ENCODE measurements at regions not wholly inside any gene's neighbourhood (a gene's known extent, or its start where the extent isn't known, plus 50 kb on each side); places are given as distances from the start of the nearest gene placed in this dataset.

- no peak overlapping the region for H3K4me2 ChIP-seq (ENCODE audit: control insufficient read depth, insufficient read depth)
- ATAC-seq, result no peak
- in situ Hi-C loops (cut with MboI) (no loop called here), intact Hi-C loops (cut with micrococcal nuclease; ENCODE audit: unreplicated experiment) (no loop called here)
- CTCF ChIA-PET, result no interaction called here
- H2AFZ ChIP-seq (ENCODE audit: control insufficient read depth, low read depth, low read length), result no peak overlapping the region
- SMC1A ChIA-PET (ENCODE audit: uncharacterized antibody, unreplicated experiment), result no interaction called here
- no peaks in the 10 kb centered on the region for H3K79me2 ChIP-seq (ENCODE audit: control insufficient read depth, insufficient read depth, low read length)
- no peaks in the 10 kb centered on the region for H4K20me1 ChIP-seq (ENCODE audit: control insufficient read depth, insufficient read depth)
- no peak overlapping the region for H3K4me3 ChIP-seq
- no peaks in the 10 kb centered on the region for H3K27me3 ChIP-seq (replicated peaks in 1 of 2; ENCODE audit: control insufficient read depth in 2 of 2, insufficient read depth in 2 of 2, low read length in 1 of 2)
- no TSS peak for BruUV-seq (replicated peaks)
- no peak for DNase-seq (ENCODE audit: low read depth, low spot score)
- no peaks in the 10 kb centered on the region for H3K36me3 ChIP-seq (ENCODE audit: control insufficient read depth in 2 of 2, insufficient read depth in 2 of 2, low read length in 1 of 2)
- no peak overlapping the region for H3K27ac ChIP-seq (ENCODE audit: control insufficient read depth, insufficient read depth)
- POLR2A ChIA-PET, result no interaction called here
- RAD21 ChIA-PET (ENCODE audit: unreplicated experiment), result no interaction called here
- no peak for FAIRE-seq
- H3K4me1 ChIP-seq (ENCODE audit: control insufficient read depth, insufficient read depth, low read length), result no peaks in the 10 kb centered on the region
- H3K9me3 ChIP-seq (replicated peaks; ENCODE audit: control insufficient read depth, insufficient read depth, low read length), result no peaks in the 10 kb centered on the region
- WGBS (ENCODE audit: insufficient coverage, insufficient replicate concordance, low lambda C conversion rate, missing lambda C conversion rate), result 5% methylated on average over 1 of the region's 1 CpG
- no peak overlapping the region for H3K9ac ChIP-seq (ENCODE audit: control insufficient read depth, insufficient read depth, low read length)
- TF ChIP-seq STAT3 (IDR thresholded peaks at IDR 0.05; ENCODE audit: low read depth, low read length) (no peak), EP300 (IDR thresholded peaks at IDR 0.05; ENCODE audit: borderline replicate concordance in 1 of 2, control insufficient read depth in 1 of 2, low read depth in 2 of 2, low read length in 2 of 2) (no peak), NR2F1 (conservative IDR thresholded peaks at IDR 0.05) (no peak), IRF4 (IDR thresholded peaks at IDR 0.05; ENCODE audit: low read depth, low read length) (no peak), RAD21 (IDR thresholded peaks at IDR 0.05; ENCODE audit: insufficient read depth, low read depth, low read length) (no peak), MXI1 (IDR thresholded peaks at IDR 0.05; ENCODE audit: low read depth, low read length) (no peak), RB1 (IDR thresholded peaks at IDR 0.05; ENCODE audit: borderline replicate concordance) (no peak), EZH2 (IDR thresholded peaks at IDR 0.05; ENCODE audit: borderline replicate concordance, control insufficient read depth, low read depth, low read length) (no peak), SREBF1 (IDR thresholded peaks at IDR 0.05; ENCODE audit: low read length) (no peak)
- TF ChIP-seq, protein P1, sequence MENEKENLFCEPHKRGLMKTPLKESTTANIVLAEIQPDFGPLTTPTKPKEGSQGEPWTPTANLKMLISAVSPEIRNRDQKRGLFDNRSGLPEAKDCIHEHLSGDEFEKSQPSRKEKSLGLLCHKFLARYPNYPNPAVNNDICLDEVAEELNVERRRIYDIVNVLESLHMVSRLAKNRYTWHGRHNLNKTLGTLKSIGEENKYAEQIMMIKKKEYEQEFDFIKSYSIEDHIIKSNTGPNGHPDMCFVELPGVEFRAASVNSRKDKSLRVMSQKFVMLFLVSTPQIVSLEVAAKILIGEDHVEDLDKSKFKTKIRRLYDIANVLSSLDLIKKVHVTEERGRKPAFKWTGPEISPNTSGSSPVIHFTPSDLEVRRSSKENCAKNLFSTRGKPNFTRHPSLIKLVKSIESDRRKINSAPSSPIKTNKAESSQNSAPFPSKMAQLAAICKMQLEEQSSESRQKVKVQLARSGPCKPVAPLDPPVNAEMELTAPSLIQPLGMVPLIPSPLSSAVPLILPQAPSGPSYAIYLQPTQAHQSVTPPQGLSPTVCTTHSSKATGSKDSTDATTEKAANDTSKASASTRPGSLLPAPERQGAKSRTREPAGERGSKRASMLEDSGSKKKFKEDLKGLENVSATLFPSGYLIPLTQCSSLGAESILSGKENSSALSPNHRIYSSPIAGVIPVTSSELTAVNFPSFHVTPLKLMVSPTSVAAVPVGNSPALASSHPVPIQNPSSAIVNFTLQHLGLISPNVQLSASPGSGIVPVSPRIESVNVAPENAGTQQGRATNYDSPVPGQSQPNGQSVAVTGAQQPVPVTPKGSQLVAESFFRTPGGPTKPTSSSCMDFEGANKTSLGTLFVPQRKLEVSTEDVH (IDR thresholded peaks at IDR 0.05; ENCODE audit: low read depth, partially characterized antibody), result no peak
- TF ChIP-seq, protein P2, sequence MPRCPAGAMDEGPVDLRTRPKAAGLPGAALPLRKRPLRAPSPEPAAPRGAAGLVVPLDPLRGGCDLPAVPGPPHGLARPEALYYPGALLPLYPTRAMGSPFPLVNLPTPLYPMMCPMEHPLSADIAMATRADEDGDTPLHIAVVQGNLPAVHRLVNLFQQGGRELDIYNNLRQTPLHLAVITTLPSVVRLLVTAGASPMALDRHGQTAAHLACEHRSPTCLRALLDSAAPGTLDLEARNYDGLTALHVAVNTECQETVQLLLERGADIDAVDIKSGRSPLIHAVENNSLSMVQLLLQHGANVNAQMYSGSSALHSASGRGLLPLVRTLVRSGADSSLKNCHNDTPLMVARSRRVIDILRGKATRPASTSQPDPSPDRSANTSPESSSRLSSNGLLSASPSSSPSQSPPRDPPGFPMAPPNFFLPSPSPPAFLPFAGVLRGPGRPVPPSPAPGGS (IDR thresholded peaks at IDR 0.05; ENCODE audit: borderline replicate concordance, insufficient read depth, low read depth, low read length, poor library complexity, severe bottlenecking), result no peak
- TF ChIP-seq, protein P3, sequence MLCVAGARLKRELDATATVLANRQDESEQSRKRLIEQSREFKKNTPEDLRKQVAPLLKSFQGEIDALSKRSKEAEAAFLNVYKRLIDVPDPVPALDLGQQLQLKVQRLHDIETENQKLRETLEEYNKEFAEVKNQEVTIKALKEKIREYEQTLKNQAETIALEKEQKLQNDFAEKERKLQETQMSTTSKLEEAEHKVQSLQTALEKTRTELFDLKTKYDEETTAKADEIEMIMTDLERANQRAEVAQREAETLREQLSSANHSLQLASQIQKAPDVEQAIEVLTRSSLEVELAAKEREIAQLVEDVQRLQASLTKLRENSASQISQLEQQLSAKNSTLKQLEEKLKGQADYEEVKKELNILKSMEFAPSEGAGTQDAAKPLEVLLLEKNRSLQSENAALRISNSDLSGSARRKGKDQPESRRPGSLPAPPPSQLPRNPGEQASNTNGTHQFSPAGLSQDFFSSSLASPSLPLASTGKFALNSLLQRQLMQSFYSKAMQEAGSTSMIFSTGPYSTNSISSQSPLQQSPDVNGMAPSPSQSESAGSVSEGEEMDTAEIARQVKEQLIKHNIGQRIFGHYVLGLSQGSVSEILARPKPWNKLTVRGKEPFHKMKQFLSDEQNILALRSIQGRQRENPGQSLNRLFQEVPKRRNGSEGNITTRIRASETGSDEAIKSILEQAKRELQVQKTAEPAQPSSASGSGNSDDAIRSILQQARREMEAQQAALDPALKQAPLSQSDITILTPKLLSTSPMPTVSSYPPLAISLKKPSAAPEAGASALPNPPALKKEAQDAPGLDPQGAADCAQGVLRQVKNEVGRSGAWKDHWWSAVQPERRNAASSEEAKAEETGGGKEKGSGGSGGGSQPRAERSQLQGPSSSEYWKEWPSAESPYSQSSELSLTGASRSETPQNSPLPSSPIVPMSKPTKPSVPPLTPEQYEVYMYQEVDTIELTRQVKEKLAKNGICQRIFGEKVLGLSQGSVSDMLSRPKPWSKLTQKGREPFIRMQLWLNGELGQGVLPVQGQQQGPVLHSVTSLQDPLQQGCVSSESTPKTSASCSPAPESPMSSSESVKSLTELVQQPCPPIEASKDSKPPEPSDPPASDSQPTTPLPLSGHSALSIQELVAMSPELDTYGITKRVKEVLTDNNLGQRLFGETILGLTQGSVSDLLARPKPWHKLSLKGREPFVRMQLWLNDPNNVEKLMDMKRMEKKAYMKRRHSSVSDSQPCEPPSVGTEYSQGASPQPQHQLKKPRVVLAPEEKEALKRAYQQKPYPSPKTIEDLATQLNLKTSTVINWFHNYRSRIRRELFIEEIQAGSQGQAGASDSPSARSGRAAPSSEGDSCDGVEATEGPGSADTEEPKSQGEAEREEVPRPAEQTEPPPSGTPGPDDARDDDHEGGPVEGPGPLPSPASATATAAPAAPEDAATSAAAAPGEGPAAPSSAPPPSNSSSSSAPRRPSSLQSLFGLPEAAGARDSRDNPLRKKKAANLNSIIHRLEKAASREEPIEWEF (IDR thresholded peaks at IDR 0.05; ENCODE audit: insufficient replicate concordance, low read depth, low read length), result no peak
These were observed 959.0 kb downstream of the C4orf33 start for GRCh38 chr4:130054908-130055307.

Data from GM12878 (cell line).